ENCODE measurements at regions not wholly inside any gene's neighbourhood (a gene's known extent, or its start where the extent isn't known, plus 50 kb on each side); places are given as distances from the start of the nearest gene placed in this dataset.
A peak's percentile ranks its signal among the peaks of the same experiment; 100 is the strongest.

GRCh38 chr14:82394916-82395315 lies 861.3 kb upstream of the SEL1L start:
- no peaks in the 10 kb centered on the region for H3K36me3 ChIP-seq (ENCODE audit: control insufficient read depth in 2 of 2, insufficient read depth in 2 of 2, low read length in 1 of 2)
- H3K4me3 ChIP-seq (ENCODE audit: low read length in 2 of 2): no peak overlapping the region
- no peaks in the 10 kb centered on the region for H3K27me3 ChIP-seq (ENCODE audit: control insufficient read depth in 2 of 2, insufficient read depth in 1 of 2, low read length in 1 of 2)
- H3K9me3 ChIP-seq (ENCODE audit: control insufficient read depth in 2 of 2, insufficient read depth in 1 of 2, low read length in 1 of 2): no peaks in the 10 kb centered on the region
- no peak for DNase-seq (ENCODE audit: low read depth in 6 of 9, low spot score in 9 of 9)
- 91% methylated on average over 2 of the region's 2 CpGs for WGBS
- H3K4me1 ChIP-seq (ENCODE audit: control insufficient read depth in 2 of 2, insufficient read depth in 2 of 2, low read length in 2 of 2): no peaks in the 10 kb centered on the region
- no peak overlapping the region for H3K27ac ChIP-seq (ENCODE audit: low read depth in 1 of 2, low read length in 1 of 2)

- DNase-seq (ENCODE audit: low read depth in 6 of 9, low spot score in 9 of 9): peak in 1 of 9 donors; percentile 4
- H3K9me3 ChIP-seq (ENCODE audit: control insufficient read depth in 2 of 2, insufficient read depth in 1 of 2, low read length in 1 of 2): no peaks in the 10 kb centered on the region
- H3K27ac ChIP-seq (ENCODE audit: low read depth in 1 of 2, low read length in 1 of 2): no peak overlapping the region
- H3K4me3 ChIP-seq (ENCODE audit: low read length in 2 of 2): no peak overlapping the region
- 30% methylated on average over 4 of the region's 4 CpGs for WGBS
- no peaks in the 10 kb centered on the region for H3K27me3 ChIP-seq (ENCODE audit: control insufficient read depth in 2 of 2, insufficient read depth in 1 of 2, low read length in 1 of 2)
- no peaks in the 10 kb centered on the region for H3K4me1 ChIP-seq (ENCODE audit: control insufficient read depth in 2 of 2, insufficient read depth in 2 of 2, low read length in 2 of 2)
- no peaks in the 10 kb centered on the region for H3K36me3 ChIP-seq (ENCODE audit: control insufficient read depth in 2 of 2, insufficient read depth in 2 of 2, low read length in 1 of 2)
Observed at GRCh38 chr14:82398256-82398655, 864.6 kb upstream of the SEL1L start.

GRCh38 chr14:82403987-82404386 lies 870.3 kb upstream of the SEL1L start:
- Histone ChIP-seq H3K9me3 (ENCODE audit: control insufficient read depth in 2 of 2, insufficient read depth in 1 of 2, low read length in 1 of 2) (no peaks in the 10 kb centered on the region), H3K4me1 (ENCODE audit: control insufficient read depth in 2 of 2, insufficient read depth in 2 of 2, low read length in 2 of 2) (no peaks in the 10 kb centered on the region), H3K27me3 (ENCODE audit: control insufficient read depth in 2 of 2, insufficient read depth in 1 of 2, low read length in 1 of 2) (no peaks in the 10 kb centered on the region), H3K27ac (ENCODE audit: low read depth in 1 of 2, low read length in 1 of 2) (no peak overlapping the region), H3K4me3 (ENCODE audit: low read length in 2 of 2) (no peak overlapping the region), H3K36me3 (ENCODE audit: control insufficient read depth in 2 of 2, insufficient read depth in 2 of 2, low read length in 1 of 2) (no peaks in the 10 kb centered on the region)
- DNase-seq (ENCODE audit: low read depth in 6 of 9, low spot score in 9 of 9): no peak

GRCh38 chr14:82410064-82410463 lies 876.4 kb upstream of the SEL1L start:
- H3K27me3 ChIP-seq (ENCODE audit: control insufficient read depth in 2 of 2, insufficient read depth in 1 of 2, low read length in 1 of 2): no peaks in the 10 kb centered on the region
- no peak for DNase-seq (ENCODE audit: low read depth in 6 of 9, low spot score in 9 of 9)
- H3K4me3 ChIP-seq (ENCODE audit: low read length in 2 of 2): no peak overlapping the region
- 93% methylated on average over 1 of the region's 1 CpG for WGBS
- no peaks in the 10 kb centered on the region for H3K36me3 ChIP-seq (ENCODE audit: control insufficient read depth in 2 of 2, insufficient read depth in 2 of 2, low read length in 1 of 2)
- no peaks in the 10 kb centered on the region for H3K4me1 ChIP-seq (ENCODE audit: control insufficient read depth in 2 of 2, insufficient read depth in 2 of 2, low read length in 2 of 2)
- no peaks in the 10 kb centered on the region for H3K9me3 ChIP-seq (ENCODE audit: control insufficient read depth in 2 of 2, insufficient read depth in 1 of 2, low read length in 1 of 2)
- no peak overlapping the region for H3K27ac ChIP-seq (ENCODE audit: low read depth in 1 of 2, low read length in 1 of 2)

GRCh38 chr14:82411298-82411697 lies 877.6 kb upstream of the SEL1L start:
- no peaks in the 10 kb centered on the region for H3K9me3 ChIP-seq (ENCODE audit: control insufficient read depth in 2 of 2, insufficient read depth in 1 of 2, low read length in 1 of 2)
- H3K27me3 ChIP-seq (ENCODE audit: control insufficient read depth in 2 of 2, insufficient read depth in 1 of 2, low read length in 1 of 2): no peaks in the 10 kb centered on the region
- no peak for DNase-seq (ENCODE audit: low read depth in 6 of 9, low spot score in 9 of 9)
- H3K4me1 ChIP-seq (ENCODE audit: control insufficient read depth in 2 of 2, insufficient read depth in 2 of 2, low read length in 2 of 2): no peaks in the 10 kb centered on the region
- H3K27ac ChIP-seq (ENCODE audit: low read depth in 1 of 2, low read length in 1 of 2): no peak overlapping the region
- H3K36me3 ChIP-seq (ENCODE audit: control insufficient read depth in 2 of 2, insufficient read depth in 2 of 2, low read length in 1 of 2): no peaks in the 10 kb centered on the region
- no peak overlapping the region for H3K4me3 ChIP-seq (ENCODE audit: low read length in 2 of 2)

GRCh38 chr14:82412545-82412944 lies 878.9 kb upstream of the SEL1L start:
- Histone ChIP-seq H3K9me3 (ENCODE audit: control insufficient read depth in 2 of 2, insufficient read depth in 1 of 2, low read length in 1 of 2) (no peaks in the 10 kb centered on the region), H3K27me3 (ENCODE audit: control insufficient read depth in 2 of 2, insufficient read depth in 1 of 2, low read length in 1 of 2) (no peaks in the 10 kb centered on the region), H3K4me1 (ENCODE audit: control insufficient read depth in 2 of 2, insufficient read depth in 2 of 2, low read length in 2 of 2) (no peaks in the 10 kb centered on the region), H3K4me3 (ENCODE audit: low read length in 2 of 2) (no peak overlapping the region), H3K36me3 (ENCODE audit: control insufficient read depth in 2 of 2, insufficient read depth in 2 of 2, low read length in 1 of 2) (no peaks in the 10 kb centered on the region), H3K27ac (ENCODE audit: low read depth in 1 of 2, low read length in 1 of 2) (no peak overlapping the region)
- DNase-seq (ENCODE audit: low read depth in 6 of 9, low spot score in 9 of 9): no peak
- WGBS: 96% methylated on average over 1 of the region's 1 CpG

- Histone ChIP-seq H3K27me3 (ENCODE audit: control insufficient read depth in 2 of 2, insufficient read depth in 1 of 2, low read length in 1 of 2) (no peaks in the 10 kb centered on the region), H3K36me3 (ENCODE audit: control insufficient read depth in 2 of 2, insufficient read depth in 2 of 2, low read length in 1 of 2) (no peaks in the 10 kb centered on the region), H3K27ac (ENCODE audit: low read depth in 1 of 2, low read length in 1 of 2) (no peak overlapping the region), H3K4me3 (ENCODE audit: low read length in 2 of 2) (no peak overlapping the region), H3K9me3 (ENCODE audit: control insufficient read depth in 2 of 2, insufficient read depth in 1 of 2, low read length in 1 of 2) (peaks cover 0 to 2% of the 10 kb centered on the region in 2 donors), H3K4me1 (ENCODE audit: control insufficient read depth in 2 of 2, insufficient read depth in 2 of 2, low read length in 2 of 2) (no peaks in the 10 kb centered on the region)
- WGBS: 52% methylated on average over 1 of the region's 1 CpG
- DNase-seq (ENCODE audit: low read depth in 6 of 9, low spot score in 9 of 9): no peak
Observed at GRCh38 chr14:82414853-82415539, 881.3 kb upstream of the SEL1L start.

- H3K9me3 ChIP-seq (ENCODE audit: control insufficient read depth in 2 of 2, insufficient read depth in 1 of 2, low read length in 1 of 2): peaks cover 0 to 2% of the 10 kb centered on the region in 2 donors
Observed at GRCh38 chr14:82419933-82420332, 886.3 kb upstream of the SEL1L start.

GRCh38 chr14:82420871-82421270 lies 887.2 kb upstream of the SEL1L start:
- no peak for DNase-seq (ENCODE audit: low read depth in 6 of 9, low spot score in 9 of 9)
- no peaks in the 10 kb centered on the region for H3K27me3 ChIP-seq (ENCODE audit: control insufficient read depth in 2 of 2, insufficient read depth in 1 of 2, low read length in 1 of 2)
- H3K4me3 ChIP-seq (ENCODE audit: low read length in 2 of 2): no peak overlapping the region
- 83% methylated on average over 5 of the region's 5 CpGs for WGBS
- H3K36me3 ChIP-seq (ENCODE audit: control insufficient read depth in 2 of 2, insufficient read depth in 2 of 2, low read length in 1 of 2): no peaks in the 10 kb centered on the region
- H3K27ac ChIP-seq (ENCODE audit: low read depth in 1 of 2, low read length in 1 of 2): no peak overlapping the region
- no peaks in the 10 kb centered on the region for H3K4me1 ChIP-seq (ENCODE audit: control insufficient read depth in 2 of 2, insufficient read depth in 2 of 2, low read length in 2 of 2)
- H3K9me3 ChIP-seq (ENCODE audit: control insufficient read depth in 2 of 2, insufficient read depth in 1 of 2, low read length in 1 of 2): peaks cover 0 to 2% of the 10 kb centered on the region in 2 donors

More at GRCh38 chr14:82419933-82420332, 886.3 kb upstream of the SEL1L start:
- WGBS: 60% methylated on average over 2 of the region's 2 CpGs
- H3K4me3 ChIP-seq (ENCODE audit: low read length in 2 of 2): no peak overlapping the region
- no peak overlapping the region for H3K27ac ChIP-seq (ENCODE audit: low read depth in 1 of 2, low read length in 1 of 2)
- H3K4me1 ChIP-seq (ENCODE audit: control insufficient read depth in 2 of 2, insufficient read depth in 2 of 2, low read length in 2 of 2): no peaks in the 10 kb centered on the region
- H3K27me3 ChIP-seq (ENCODE audit: control insufficient read depth in 2 of 2, insufficient read depth in 1 of 2, low read length in 1 of 2): no peaks in the 10 kb centered on the region
- no peaks in the 10 kb centered on the region for H3K36me3 ChIP-seq (ENCODE audit: control insufficient read depth in 2 of 2, insufficient read depth in 2 of 2, low read length in 1 of 2)
- DNase-seq (ENCODE audit: low read depth in 6 of 9, low spot score in 9 of 9): no peak

Data from thymus (tissue), 11 donors.